ENCODE measurements at regions not wholly inside any gene's neighbourhood (a gene's known extent, or its start where the extent isn't known, plus 50 kb on each side); places are given as distances from the start of the nearest gene placed in this dataset.

DNA sequence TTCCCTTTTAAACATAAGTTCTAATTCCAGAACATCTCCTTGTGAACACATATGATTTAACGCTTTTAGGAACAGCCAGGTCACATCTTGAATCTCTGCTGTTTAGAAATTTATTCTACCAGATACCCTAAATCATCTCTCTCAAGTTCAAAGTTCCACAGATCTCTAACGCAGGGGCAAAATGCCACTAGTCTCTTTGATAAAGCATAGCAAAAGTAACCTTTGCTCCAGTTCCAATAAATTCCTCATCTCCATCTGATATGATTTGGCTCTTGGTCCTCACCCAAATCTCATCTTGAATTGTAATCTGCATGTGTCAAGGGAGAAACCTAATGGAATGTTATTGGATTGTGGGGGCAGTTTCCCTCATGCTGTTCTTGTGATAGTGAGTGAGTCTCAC lies 96.3 kb upstream of the PLEKHA5 start:
- H3K9me3 ChIP-seq (replicated peaks; ENCODE audit: control insufficient read depth, insufficient read depth, low read length): no peaks in the 10 kb centered on the region
- no peaks in the 10 kb centered on the region for H4K20me1 ChIP-seq (replicated peaks; ENCODE audit: control insufficient read depth, extremely low read depth, insufficient read depth, low read length)
- no peak for DNase-seq (ENCODE audit: low read depth, low spot score)
- no peaks in the 10 kb centered on the region for H3K27me3 ChIP-seq (ENCODE audit: control insufficient read depth in 2 of 2, insufficient read depth in 2 of 2, low read length in 2 of 2)
- no TSS peak for BruUV-seq (replicated peaks)
- no peaks in the 10 kb centered on the region for H3K4me1 ChIP-seq (ENCODE audit: control insufficient read depth, extremely low read depth, insufficient read depth, low read length)
- CTCF ChIA-PET: no interaction called here
- no peaks in the 10 kb centered on the region for H3K79me2 ChIP-seq (ENCODE audit: control insufficient read depth, insufficient read depth, low read length)
- dilution Hi-C loops (cut with MboI; ENCODE audit: extremely low pct_ligation_motif_present, low sequenced_read_pairs): no loop called here
- H3K36me3 ChIP-seq (ENCODE audit: control insufficient read depth in 2 of 2, extremely low read depth in 1 of 2, insufficient read depth in 2 of 2, low read length in 2 of 2): no peaks in the 10 kb centered on the region
- H3K27ac ChIP-seq (ENCODE audit: insufficient read depth, low read depth, low read length): no peak overlapping the region
- no peak overlapping the region for H2AFZ ChIP-seq (ENCODE audit: low read depth, low read length)
- no peak for FAIRE-seq
- H3K9me1 ChIP-seq (replicated peaks; ENCODE audit: control insufficient read depth, extremely low read depth, insufficient read depth, low read length): no peaks in the 10 kb centered on the region
- TF ChIP-seq, protein P1, sequence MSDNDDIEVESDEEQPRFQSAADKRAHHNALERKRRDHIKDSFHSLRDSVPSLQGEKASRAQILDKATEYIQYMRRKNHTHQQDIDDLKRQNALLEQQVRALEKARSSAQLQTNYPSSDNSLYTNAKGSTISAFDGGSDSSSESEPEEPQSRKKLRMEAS (IDR thresholded peaks at IDR 0.05; ENCODE audit: insufficient read depth, insufficient read length): no peak
- TF ChIP-seq POLR2A (IDR thresholded peaks at IDR 0.05; ENCODE audit: low read depth, low read length) (no peak), MYC (IDR thresholded peaks at IDR 0.05; ENCODE audit: low read depth, low read length) (no peak), EZH2 (IDR thresholded peaks at IDR 0.05; ENCODE audit: borderline replicate concordance, low read depth, low read length, severe bottlenecking) (no peak), JUN (IDR thresholded peaks at IDR 0.05; ENCODE audit: borderline replicate concordance, insufficient read depth, insufficient read length, low read depth) (no peak), POLR2AphosphoS5 (IDR thresholded peaks at IDR 0.05; ENCODE audit: insufficient read depth, low read depth, low read length) (no peak)
- intact Hi-C loops (cut with micrococcal nuclease): no loop called here
- H3K4me3 ChIP-seq (replicated peaks in 1 of 3; ENCODE audit: insufficient read depth in 1 of 3, low read depth in 1 of 3, low read length in 3 of 3): no peak overlapping the region
- POLR2A ChIA-PET: no interaction called here
- H3K9ac ChIP-seq (replicated peaks; ENCODE audit: extremely low read depth, insufficient read depth, low read length): no peak overlapping the region
- no peak overlapping the region for H3K4me2 ChIP-seq (ENCODE audit: insufficient read depth, low read length)

DNA sequence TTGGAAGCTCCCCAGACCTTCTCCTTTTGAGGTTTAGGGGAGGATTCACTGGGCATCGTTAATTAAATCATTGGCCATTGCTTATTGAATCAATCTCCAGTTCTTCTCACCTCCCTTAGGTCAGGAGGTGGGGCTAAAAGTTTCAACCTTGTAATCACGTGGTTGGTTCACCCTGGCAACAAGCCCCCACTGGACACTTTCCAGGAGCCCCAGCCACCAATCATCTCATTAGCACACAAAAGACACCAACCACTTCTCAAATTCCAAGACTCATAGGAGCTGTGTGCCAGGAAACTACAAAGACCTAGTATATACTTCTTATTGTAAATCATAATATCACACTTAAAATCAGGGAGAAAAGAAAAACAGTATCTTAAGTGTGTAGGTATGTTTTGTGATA lies 94.6 kb upstream of the PLEKHA5 start:
- no TSS peak for BruUV-seq (replicated peaks)
- ChIA-PET CTCF (no interaction called here), POLR2A (no interaction called here)
- Histone ChIP-seq H3K27ac (ENCODE audit: insufficient read depth, low read depth, low read length) (no peak overlapping the region), H3K9me3 (replicated peaks; ENCODE audit: control insufficient read depth, insufficient read depth, low read length) (no peaks in the 10 kb centered on the region), H3K36me3 (ENCODE audit: control insufficient read depth in 2 of 2, extremely low read depth in 1 of 2, insufficient read depth in 2 of 2, low read length in 2 of 2) (no peaks in the 10 kb centered on the region), H3K4me3 (replicated peaks in 1 of 3; ENCODE audit: insufficient read depth in 1 of 3, low read depth in 1 of 3, low read length in 3 of 3) (no peak overlapping the region), H3K4me1 (ENCODE audit: control insufficient read depth, extremely low read depth, insufficient read depth, low read length) (no peaks in the 10 kb centered on the region), H4K20me1 (replicated peaks; ENCODE audit: control insufficient read depth, extremely low read depth, insufficient read depth, low read length) (no peaks in the 10 kb centered on the region), H3K9ac (replicated peaks; ENCODE audit: extremely low read depth, insufficient read depth, low read length) (no peak overlapping the region), H3K79me2 (ENCODE audit: control insufficient read depth, insufficient read depth, low read length) (no peaks in the 10 kb centered on the region), H3K9me1 (replicated peaks; ENCODE audit: control insufficient read depth, extremely low read depth, insufficient read depth, low read length) (no peaks in the 10 kb centered on the region), H2AFZ (ENCODE audit: low read depth, low read length) (no peak overlapping the region), H3K27me3 (ENCODE audit: control insufficient read depth in 2 of 2, insufficient read depth in 2 of 2, low read length in 2 of 2) (no peaks in the 10 kb centered on the region), H3K4me2 (ENCODE audit: insufficient read depth, low read length) (no peak overlapping the region)
- DNase-seq (ENCODE audit: low read depth, low spot score): no peak
- FAIRE-seq: no peak
- TF ChIP-seq JUN (IDR thresholded peaks at IDR 0.05; ENCODE audit: borderline replicate concordance, insufficient read depth, insufficient read length, low read depth) (no peak), POLR2AphosphoS5 (IDR thresholded peaks at IDR 0.05; ENCODE audit: insufficient read depth, low read depth, low read length) (no peak), MYC (IDR thresholded peaks at IDR 0.05; ENCODE audit: low read depth, low read length) (no peak), GATA2 (IDR thresholded peaks at IDR 0.05; ENCODE audit: insufficient read depth, insufficient read length, low read depth, low read length) (no peak), FOS (IDR thresholded peaks at IDR 0.05; ENCODE audit: borderline replicate concordance, insufficient read depth, low read length) (no peak), EZH2 (IDR thresholded peaks at IDR 0.05; ENCODE audit: borderline replicate concordance, low read depth, low read length, severe bottlenecking) (no peak), POLR2A (IDR thresholded peaks at IDR 0.05; ENCODE audit: low read depth, low read length) (no peak)
- TF ChIP-seq, protein P1 (IDR thresholded peaks at IDR 0.05; ENCODE audit: insufficient read depth, insufficient read length): no peak
- TF ChIP-seq, protein P2, sequence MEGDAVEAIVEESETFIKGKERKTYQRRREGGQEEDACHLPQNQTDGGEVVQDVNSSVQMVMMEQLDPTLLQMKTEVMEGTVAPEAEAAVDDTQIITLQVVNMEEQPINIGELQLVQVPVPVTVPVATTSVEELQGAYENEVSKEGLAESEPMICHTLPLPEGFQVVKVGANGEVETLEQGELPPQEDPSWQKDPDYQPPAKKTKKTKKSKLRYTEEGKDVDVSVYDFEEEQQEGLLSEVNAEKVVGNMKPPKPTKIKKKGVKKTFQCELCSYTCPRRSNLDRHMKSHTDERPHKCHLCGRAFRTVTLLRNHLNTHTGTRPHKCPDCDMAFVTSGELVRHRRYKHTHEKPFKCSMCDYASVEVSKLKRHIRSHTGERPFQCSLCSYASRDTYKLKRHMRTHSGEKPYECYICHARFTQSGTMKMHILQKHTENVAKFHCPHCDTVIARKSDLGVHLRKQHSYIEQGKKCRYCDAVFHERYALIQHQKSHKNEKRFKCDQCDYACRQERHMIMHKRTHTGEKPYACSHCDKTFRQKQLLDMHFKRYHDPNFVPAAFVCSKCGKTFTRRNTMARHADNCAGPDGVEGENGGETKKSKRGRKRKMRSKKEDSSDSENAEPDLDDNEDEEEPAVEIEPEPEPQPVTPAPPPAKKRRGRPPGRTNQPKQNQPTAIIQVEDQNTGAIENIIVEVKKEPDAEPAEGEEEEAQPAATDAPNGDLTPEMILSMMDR (IDR thresholded peaks at IDR 0.05; ENCODE audit: extremely low read depth in 1 of 2, insufficient read depth in 1 of 2, low read depth in 1 of 2, low read length in 2 of 2): no peak
- intact Hi-C loops (cut with micrococcal nuclease) (no loop called here), dilution Hi-C loops (cut with MboI; ENCODE audit: extremely low pct_ligation_motif_present, low sequenced_read_pairs) (no loop called here)
